Subcutaneous abdominal adipose tissue (tissue), 5 donors: ENCODE measurements at regions not wholly inside any gene's neighbourhood (a gene's known extent, or its start where the extent isn't known, plus 50 kb on each side); places are given as distances from the start of the nearest gene placed in this dataset.
A peak's percentile ranks its signal among the peaks of the same experiment; 100 is the strongest.
"Not testable (repeated sequence)": the region's sequence is repeated elsewhere in the genome, so short reads cannot be mapped to it uniquely, and the experiment has no call there.

Experiments
- H3K27ac ChIP-seq: one replicate; pipeline ENCODE4 v1.7.0; 2013; ENCODE audit warnings: low read depth, mild to moderate bottlenecking, inconsistent platforms, low read length, moderate library complexity
- H3K27me3 ChIP-seq, 5 donors: one replicate each; pipeline ENCODE4 v1.7.0; 2013; ENCODE audit warnings: low read length in 5 of 5, inconsistent platforms in 1 of 5; ENCODE audit not compliant: control insufficient read depth in 5 of 5, insufficient read depth in 4 of 5
- H3K36me3 ChIP-seq, 5 donors: one replicate each; pipeline ENCODE4 v1.7.0; 2013; ENCODE audit warnings: low read length in 5 of 5; ENCODE audit not compliant: control insufficient read depth in 5 of 5, insufficient read depth in 5 of 5
- H3K4me1 ChIP-seq, 5 donors: one replicate each; pipeline ENCODE4 v1.7.0; 2013; ENCODE audit warnings: low read length in 5 of 5, mild to moderate bottlenecking in 3 of 5, moderate library complexity in 1 of 5; ENCODE audit not compliant: control insufficient read depth in 5 of 5, insufficient read depth in 5 of 5
- H3K4me3 ChIP-seq, 5 donors: one replicate each; pipeline ENCODE4 v1.7.0; 2013; ENCODE audit warnings: low read length in 5 of 5, low read depth in 1 of 5
- H3K9ac ChIP-seq, 5 donors: one replicate each; pipeline ENCODE4 v1.7.0; 2013; ENCODE audit warnings: low read length in 5 of 5, mild to moderate bottlenecking in 4 of 5, moderate library complexity in 3 of 5
- H3K9me3 ChIP-seq, 5 donors: one replicate each; pipeline ENCODE4 v1.7.0; 2013; ENCODE audit warnings: low read length in 5 of 5; ENCODE audit not compliant: control insufficient read depth in 5 of 5
- donor health status: healthy.
- donor health status: healthy.
- donor health status: healthy.
- donor health status: healthy.
- donor health status: healthy.

DNA sequence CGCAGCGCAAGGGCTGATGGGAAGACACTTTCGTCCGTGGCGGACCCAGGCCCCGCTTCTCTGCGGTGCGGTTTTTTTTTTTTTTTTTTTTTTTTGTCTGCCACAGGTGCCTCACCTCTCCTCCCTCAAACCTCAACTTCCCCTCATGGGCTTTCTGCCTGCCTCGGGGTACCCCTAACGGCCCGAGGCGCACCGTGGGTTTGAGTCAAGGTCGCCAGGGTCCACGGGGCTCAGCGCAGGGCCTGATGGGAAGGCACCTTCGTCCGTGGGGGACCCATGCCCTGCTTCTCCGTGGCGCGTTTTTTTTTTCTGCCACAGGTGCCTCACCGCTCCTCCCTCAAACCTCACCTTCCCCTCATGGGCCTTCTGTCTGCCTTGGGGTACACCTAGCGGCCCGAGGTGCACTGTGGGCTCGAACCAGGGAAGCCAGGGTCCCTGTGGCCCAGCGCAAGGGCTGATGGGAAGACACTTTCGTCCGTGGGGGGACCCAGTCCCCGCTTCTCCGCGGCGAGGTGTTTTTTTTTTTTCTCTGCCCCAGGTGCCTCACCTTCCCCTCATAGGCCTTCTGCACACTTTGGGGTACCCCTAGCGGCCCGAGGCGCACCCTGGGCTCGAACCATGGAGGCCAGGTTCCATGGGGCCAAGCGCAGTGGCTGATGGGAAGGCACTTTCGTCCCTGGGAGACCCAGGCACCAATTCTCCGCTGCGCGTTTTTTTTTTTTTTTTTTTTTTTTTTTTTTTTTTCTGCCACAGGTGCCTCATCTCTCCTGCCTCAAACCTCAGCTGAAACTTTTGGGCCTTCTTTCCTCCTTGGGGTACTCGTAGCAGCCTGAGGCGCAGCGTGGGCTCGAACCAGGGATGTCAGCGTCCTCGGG is 165.2 kb upstream of the ZNG1F start:
- H3K9me3 ChIP-seq, H3K27ac ChIP-seq, H3K27me3 ChIP-seq, H3K36me3 ChIP-seq, H3K9ac ChIP-seq: not testable (repeated sequence)
- H3K4me3 ChIP-seq = peak overlapping the region in 3 of 5 donors; percentile 6 to 41 (median 34)
- H3K4me1 ChIP-seq = peaks cover 0 to 11% (median 0%) of the 10 kb centered on the region in 5 donors

DNA sequence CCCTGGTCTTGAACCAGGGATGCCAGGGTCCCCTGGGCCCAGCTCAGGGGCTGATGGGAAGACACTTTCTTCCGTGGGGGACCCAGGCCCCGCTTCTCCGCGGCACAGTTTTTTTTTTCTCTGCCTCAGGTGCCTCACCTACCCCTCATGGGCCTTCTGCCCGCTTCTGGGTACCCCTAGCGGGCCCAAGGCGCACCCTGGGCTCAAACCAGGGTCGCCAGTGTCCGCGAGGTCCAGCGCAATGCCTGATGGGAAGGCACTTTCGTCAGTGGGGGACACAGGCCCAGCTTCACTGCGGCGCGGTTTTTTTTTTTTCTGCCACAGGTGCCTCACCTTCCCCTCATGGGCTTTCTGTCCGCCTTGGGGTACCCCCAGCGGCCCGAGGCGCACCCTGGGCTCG is 163.9 kb upstream of the ZNG1F start:
- not testable (repeated sequence) for H3K4me3 ChIP-seq, H3K9ac ChIP-seq, H3K27ac ChIP-seq, H3K9me3 ChIP-seq, H3K36me3 ChIP-seq, H3K27me3 ChIP-seq
- peaks cover 0 to 11% (median 0%) of the 10 kb centered on the region in 5 donors for H3K4me1 ChIP-seq

DNA sequence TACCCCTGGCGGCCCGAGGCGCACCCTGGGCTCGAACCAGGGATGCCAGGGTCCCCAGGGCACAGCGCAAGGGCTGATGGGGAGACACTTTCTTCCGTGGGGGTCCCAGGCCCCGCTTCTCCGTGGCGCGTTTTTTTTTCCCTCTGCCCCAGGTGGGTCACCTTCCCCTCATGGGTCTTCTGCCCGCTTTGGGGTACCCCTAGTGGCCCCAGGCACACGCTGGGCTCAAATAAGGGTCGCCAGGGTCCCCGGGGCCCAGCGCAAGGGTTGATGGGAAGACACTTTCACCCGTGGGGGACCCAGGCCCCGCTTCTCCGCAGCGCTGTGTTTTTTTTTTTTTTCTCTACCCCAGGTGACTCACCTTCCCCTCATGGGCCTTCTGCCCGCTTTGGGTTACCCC is 163.3 kb upstream of the ZNG1F start:
- not testable (repeated sequence) for H3K4me3 ChIP-seq, H3K36me3 ChIP-seq

DNA sequence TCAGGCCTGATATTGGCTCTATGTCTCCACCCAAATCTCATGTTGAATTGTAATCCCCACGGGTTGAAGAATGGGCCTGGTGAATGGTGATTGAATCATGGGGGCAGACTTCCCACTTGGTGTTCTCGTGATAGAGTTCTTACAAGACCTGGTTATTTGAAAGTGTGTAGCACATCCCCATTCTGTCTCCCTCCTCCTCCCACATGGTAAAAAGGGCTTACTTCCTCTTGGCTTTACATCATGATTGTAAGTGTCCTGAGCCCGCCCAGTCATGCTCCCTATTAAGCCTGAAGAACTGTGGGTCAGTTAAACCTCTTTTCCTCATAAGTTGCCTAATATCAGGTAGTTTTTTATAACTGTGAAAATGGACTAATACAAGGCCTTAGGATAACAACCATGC is 158.8 kb upstream of the ZNG1F start:
- not testable (repeated sequence) for H3K27me3 ChIP-seq, H3K9ac ChIP-seq, H3K4me1 ChIP-seq, H3K4me3 ChIP-seq, H3K9me3 ChIP-seq, H3K27ac ChIP-seq, H3K36me3 ChIP-seq

More for the DNA sequence above, 163.3 kb upstream of the ZNG1F start:
- not testable (repeated sequence) for H3K27me3 ChIP-seq, H3K27ac ChIP-seq, H3K9ac ChIP-seq, H3K4me1 ChIP-seq, H3K9me3 ChIP-seq

DNA sequence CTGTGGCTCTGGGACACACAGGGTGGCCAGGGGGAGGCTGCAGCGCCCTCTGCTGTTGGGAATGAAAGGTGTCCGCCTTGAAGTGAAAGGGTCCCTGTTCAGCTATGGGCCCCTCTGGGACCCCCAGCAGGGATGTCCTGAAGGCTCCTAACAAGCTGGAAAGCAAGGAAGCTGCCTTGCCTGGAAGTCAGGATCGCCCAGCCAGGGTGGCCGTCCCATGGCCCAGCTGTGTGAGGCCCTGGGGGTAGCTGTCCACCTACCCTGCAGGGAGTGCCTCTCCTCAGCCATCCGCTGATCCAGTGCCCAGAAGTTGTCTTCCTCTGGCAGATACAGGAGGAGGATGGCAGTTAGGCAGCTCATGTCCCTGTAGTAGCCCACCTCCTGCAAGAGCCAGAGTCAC is 143.4 kb upstream of the ZNG1F start:
- H3K4me3 ChIP-seq, H3K36me3 ChIP-seq, H3K9me3 ChIP-seq, H3K27me3 ChIP-seq, H3K4me1 ChIP-seq, H3K9ac ChIP-seq, H3K27ac ChIP-seq: not testable (repeated sequence)

DNA sequence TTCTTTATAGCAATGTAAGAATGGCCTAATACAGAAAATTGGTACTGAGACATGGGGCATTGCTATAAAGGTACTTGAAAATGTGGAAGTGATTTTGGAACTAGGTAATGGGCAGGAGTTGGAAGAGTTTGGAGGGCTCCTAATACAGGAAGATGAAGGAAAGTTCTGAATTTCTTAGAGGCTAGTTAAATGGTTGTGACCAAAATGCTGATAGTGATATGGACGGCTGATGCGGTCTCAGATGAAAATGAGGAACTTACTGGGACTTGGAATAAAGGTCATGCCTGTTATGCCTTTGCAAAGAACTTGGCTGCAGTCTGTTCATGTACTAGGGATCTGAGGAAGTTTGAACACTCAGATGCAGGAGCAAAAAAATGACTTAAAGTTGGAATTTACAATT is 132.2 kb upstream of the ZNG1F start:
- H3K9ac ChIP-seq, H3K27me3 ChIP-seq, H3K36me3 ChIP-seq, H3K27ac ChIP-seq, H3K4me3 ChIP-seq, H3K9me3 ChIP-seq, H3K4me1 ChIP-seq: not testable (repeated sequence)

DNA sequence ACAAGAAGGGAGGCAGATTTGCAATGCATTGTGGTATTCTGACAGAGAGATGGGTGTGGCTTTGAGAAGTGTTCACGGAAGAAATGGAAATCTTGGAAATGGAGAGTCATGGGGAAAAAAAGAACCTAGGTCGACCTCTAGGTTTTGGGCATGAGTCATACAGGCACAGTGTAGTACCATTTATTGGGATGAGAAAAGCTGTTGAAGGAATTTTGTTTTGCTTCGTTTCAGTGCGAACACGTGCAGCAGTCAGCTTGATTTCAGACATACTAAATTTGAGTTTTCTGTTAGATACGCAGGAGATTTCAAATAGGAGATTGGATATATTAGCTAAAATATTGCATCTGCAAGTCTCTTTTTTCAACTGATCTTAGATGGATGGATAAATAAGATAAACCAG is 119.8 kb upstream of the ZNG1F start:
- not testable (repeated sequence) for H3K9ac ChIP-seq, H3K9me3 ChIP-seq, H3K4me3 ChIP-seq, H3K27ac ChIP-seq, H3K27me3 ChIP-seq, H3K4me1 ChIP-seq, H3K36me3 ChIP-seq

DNA sequence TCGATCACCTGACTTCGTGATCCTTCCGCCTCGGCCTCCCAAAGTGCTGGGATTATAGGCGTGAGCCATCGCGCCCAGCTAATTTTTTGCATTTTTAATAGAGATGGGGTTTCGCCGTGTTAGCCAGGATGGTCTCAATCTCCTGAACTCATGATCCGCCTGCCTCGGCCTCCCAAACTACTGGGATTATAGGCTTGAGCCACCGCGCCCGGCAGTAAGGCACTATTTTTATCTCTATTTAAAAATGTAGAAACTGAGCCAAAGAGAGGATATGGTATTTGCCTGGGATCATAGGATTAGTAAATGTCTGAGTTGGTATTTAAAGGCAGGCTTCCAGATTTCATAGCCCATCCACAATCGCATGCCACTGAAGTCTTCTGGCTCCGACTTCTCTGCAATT is 96.6 kb upstream of the ZNG1F start:
- not testable (repeated sequence) for H3K36me3 ChIP-seq, H3K9me3 ChIP-seq, H3K27ac ChIP-seq, H3K9ac ChIP-seq, H3K4me3 ChIP-seq, H3K4me1 ChIP-seq, H3K27me3 ChIP-seq

DNA sequence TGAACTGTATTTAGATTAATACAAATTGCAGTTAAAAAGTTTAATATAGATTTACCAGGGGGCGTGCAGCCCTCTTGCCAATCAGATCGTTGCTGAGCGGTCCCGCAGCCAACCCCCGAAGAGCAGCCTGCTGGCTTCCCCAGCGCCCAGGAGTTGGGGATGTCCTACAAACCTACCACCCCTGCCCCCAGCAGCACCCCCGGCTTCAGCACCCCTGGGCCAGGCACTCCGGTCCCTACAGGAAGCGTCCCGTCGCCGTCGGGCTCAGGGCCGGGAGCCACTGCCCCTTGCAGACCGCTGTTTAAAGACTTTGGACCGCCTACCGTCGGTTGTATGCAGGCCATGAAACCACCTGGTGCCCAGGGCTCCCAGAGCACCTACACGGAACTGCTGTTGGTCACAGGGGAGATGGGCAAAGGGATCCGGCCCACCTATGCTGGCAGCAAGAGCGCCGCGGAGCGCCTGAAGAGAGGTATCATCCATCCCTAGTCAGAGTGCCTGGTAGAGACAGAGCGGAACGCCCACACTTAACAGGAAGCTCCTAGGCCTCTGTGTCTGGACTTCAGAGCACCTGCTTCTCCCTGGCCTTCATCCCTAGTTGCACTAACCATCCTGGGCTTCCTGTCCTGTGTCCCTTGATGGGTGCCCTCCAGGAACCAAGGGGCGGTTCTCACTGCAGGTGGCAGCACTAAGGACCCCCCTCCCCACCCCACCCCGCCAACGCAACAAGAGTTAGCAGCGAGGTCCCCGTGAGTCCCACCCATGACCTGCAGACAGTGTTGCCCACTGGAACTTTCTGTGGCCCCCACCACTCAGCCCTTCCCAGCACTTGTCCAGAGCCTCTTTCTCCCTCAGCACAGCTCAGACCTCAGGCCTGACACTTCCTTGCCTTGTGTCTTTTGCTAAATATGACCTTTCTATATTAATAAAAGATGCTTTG is 91.5 kb upstream of the ZNG1F start:
- H3K4me3 ChIP-seq, H3K36me3 ChIP-seq, H3K9ac ChIP-seq, H3K27ac ChIP-seq, H3K9me3 ChIP-seq, H3K4me1 ChIP-seq, H3K27me3 ChIP-seq: not testable (repeated sequence)

DNA sequence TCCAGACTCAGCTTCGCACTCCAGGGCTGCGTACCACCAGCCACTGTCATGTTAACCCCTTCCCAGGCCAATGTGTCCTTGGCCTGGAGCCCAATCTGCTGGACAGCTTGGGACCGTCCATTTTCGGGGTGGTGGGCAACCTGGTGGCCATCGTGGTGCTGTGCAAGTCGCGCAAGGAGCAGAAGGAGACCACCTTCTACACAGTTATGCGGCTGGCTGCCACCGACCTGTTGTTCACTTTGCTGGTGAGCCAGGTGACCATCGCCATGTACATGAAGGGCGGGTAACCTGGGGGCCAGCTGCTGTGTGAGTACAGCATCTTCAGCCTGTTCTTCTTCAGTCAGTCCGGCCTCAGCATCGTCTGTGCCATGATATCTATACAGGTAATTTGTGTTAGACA is 90.3 kb upstream of the ZNG1F start:
- H3K27me3 ChIP-seq, H3K4me3 ChIP-seq, H3K9me3 ChIP-seq, H3K36me3 ChIP-seq, H3K4me1 ChIP-seq, H3K9ac ChIP-seq, H3K27ac ChIP-seq: not testable (repeated sequence)
